ENCODE measurements at regions not wholly inside any gene's neighbourhood (a gene's known extent, or its start where the extent isn't known, plus 50 kb on each side); places are given as distances from the start of the nearest gene placed in this dataset.

- TF ChIP-seq, protein P1, sequence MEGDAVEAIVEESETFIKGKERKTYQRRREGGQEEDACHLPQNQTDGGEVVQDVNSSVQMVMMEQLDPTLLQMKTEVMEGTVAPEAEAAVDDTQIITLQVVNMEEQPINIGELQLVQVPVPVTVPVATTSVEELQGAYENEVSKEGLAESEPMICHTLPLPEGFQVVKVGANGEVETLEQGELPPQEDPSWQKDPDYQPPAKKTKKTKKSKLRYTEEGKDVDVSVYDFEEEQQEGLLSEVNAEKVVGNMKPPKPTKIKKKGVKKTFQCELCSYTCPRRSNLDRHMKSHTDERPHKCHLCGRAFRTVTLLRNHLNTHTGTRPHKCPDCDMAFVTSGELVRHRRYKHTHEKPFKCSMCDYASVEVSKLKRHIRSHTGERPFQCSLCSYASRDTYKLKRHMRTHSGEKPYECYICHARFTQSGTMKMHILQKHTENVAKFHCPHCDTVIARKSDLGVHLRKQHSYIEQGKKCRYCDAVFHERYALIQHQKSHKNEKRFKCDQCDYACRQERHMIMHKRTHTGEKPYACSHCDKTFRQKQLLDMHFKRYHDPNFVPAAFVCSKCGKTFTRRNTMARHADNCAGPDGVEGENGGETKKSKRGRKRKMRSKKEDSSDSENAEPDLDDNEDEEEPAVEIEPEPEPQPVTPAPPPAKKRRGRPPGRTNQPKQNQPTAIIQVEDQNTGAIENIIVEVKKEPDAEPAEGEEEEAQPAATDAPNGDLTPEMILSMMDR (IDR thresholded peaks at IDR 0.05), result no peak
- TF ChIP-seq POLR2A (IDR thresholded peaks at IDR 0.05), result no peak
Observed at GRCh38 chr13:34417896-34418295, 524.2 kb upstream of the NBEA start.

All from thyroid gland (tissue), 4 donors.